GM12865 (cell line): ENCODE measurements at regions not wholly inside any gene's neighbourhood (a gene's known extent, or its start where the extent isn't known, plus 50 kb on each side); places are given as distances from the start of the nearest gene placed in this dataset.

Experiments
- DNase-seq: peaks from one replicate; pipeline ENCODE4 v3.0.0; 2010; ENCODE audit warnings: low read depth
- H3K4me3 ChIP-seq: 2 replicates; pipeline ENCODE4 v1.5.1; 2011; ENCODE audit warnings: mild to moderate bottlenecking, low read depth, low read length, control low read depth
- TF ChIP-seq, protein P1 (sequence below): IDR thresholded peaks from 2 replicates; pipeline ENCODE4 v1.5.1; 2011; ENCODE audit warnings: low read length, control low read depth, low read depth, inconsistent platforms; ENCODE audit not compliant: insufficient read depth; ENCODE audit errors: missing control alignments

DNA sequence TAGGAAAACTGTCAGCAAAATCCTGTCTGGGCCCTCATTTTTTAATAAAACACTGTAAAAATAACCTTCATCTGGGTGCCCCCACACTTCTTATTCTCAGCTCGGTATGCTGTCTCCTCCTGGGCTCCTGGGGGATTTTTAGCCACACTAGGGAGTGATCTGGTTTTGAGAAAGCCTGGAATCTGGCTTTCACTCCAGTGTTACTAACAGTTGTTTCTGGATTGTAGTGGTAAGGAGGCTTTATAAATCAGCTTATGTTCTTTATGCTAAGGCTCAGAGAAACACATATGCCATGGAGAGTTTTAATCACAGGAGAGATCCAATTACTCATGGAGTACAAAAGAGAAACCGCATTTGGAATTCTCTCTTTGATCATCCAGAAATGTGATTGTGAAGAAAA lies 744.3 kb upstream of the SOX11 start:
- no peak overlapping the region for H3K4me3 ChIP-seq
- TF ChIP-seq, protein P1, sequence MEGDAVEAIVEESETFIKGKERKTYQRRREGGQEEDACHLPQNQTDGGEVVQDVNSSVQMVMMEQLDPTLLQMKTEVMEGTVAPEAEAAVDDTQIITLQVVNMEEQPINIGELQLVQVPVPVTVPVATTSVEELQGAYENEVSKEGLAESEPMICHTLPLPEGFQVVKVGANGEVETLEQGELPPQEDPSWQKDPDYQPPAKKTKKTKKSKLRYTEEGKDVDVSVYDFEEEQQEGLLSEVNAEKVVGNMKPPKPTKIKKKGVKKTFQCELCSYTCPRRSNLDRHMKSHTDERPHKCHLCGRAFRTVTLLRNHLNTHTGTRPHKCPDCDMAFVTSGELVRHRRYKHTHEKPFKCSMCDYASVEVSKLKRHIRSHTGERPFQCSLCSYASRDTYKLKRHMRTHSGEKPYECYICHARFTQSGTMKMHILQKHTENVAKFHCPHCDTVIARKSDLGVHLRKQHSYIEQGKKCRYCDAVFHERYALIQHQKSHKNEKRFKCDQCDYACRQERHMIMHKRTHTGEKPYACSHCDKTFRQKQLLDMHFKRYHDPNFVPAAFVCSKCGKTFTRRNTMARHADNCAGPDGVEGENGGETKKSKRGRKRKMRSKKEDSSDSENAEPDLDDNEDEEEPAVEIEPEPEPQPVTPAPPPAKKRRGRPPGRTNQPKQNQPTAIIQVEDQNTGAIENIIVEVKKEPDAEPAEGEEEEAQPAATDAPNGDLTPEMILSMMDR, result no peak
- no peak for DNase-seq

DNA sequence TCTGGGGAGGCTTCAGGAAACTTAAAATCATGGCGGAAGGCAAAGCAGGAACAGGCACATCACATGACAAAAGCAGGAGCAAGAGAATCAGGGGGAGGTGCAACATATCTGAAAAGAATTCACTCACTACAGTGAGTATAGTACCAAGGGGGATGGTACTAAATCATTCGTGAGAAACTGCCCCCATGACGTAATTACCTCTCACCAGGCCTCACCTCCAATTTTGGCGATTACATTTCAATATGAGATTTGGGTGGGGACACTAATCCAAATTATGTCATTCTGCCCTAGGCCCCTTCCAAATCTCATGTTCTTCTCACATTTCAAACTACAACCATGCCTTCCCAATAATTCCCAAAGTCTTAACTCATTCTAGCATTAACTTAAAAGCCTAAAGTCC lies 740.8 kb upstream of the SOX11 start:
- no peak overlapping the region for H3K4me3 ChIP-seq
- TF ChIP-seq, protein P1, result no peak
- no peak for DNase-seq

GRCh38 chr2:4959219-4959618 lies 733.0 kb upstream of the SOX11 start:
- H3K4me3 ChIP-seq, result no peak overlapping the region
- TF ChIP-seq, protein P1, result no peak
- DNase-seq, result no peak

DNA sequence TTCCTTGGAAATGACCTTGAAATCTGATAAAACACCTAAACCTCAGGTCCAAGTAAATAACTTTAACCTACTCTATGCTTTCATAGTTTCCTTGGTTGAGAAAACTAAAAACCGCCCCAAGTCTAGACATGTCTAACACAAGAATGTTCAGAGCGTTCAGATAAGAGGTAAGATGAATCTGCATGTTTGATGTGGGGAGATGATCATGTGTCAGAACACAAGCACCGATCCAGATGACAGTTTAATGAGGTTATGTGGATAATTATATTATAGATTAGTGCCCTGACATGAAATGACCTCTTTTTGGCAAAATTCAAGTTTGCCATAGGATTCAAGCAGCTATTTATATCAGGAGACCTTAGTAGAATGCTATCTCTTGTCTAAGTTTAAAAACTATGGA lies 729.8 kb upstream of the SOX11 start:
- no peak overlapping the region for H3K4me3 ChIP-seq
- DNase-seq, result no peak
- TF ChIP-seq, protein P1, result no peak

- TF ChIP-seq, protein P1, result no peak
- no peak overlapping the region for H3K4me3 ChIP-seq
- no peak for DNase-seq
Measured at GRCh38 chr2:4963106-4963505, 729.1 kb upstream of the SOX11 start.

DNA sequence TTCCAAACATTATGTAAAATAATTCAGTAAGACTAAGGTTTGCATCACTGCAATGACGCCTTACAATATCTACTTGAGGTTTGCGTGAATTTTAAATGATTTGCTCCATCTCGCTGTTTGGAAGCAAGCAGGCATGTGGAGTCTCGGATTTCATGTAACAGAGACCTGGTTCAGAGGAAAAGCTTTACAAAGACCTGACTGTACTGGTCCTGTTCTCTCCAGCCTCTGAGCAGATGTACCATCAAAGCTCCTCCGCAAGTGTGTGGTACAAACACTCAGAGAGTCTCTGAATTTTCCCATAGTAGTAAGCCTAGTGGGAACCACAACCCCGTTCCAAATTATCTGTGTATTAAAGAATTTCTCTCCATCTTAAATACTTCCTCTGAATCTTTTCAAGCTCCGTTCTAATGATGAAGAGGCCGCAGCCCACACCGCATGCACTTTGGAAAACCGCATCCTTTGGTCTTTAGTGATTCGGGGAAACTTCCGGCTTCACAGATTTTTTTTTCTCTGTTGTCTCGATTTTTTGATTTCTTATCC lies 728.1 kb upstream of the SOX11 start:
- H3K4me3 ChIP-seq, result no peak overlapping the region
- DNase-seq, result no peak
- TF ChIP-seq, protein P1, result no peak

- TF ChIP-seq, protein P1, result no peak
- DNase-seq, result no peak
- H3K4me3 ChIP-seq, result no peak overlapping the region
Measured at GRCh38 chr2:4964579-4964978, 727.6 kb upstream of the SOX11 start.
